ENCODE measurements at regions not wholly inside any gene's neighbourhood (a gene's known extent, or its start where the extent isn't known, plus 50 kb on each side); places are given as distances from the start of the nearest gene placed in this dataset.
"Not testable (repeated sequence)": the region's sequence is repeated elsewhere in the genome, so short reads cannot be mapped to it uniquely, and the experiment has no call there.

GRCh38 chr15:77883012-77883411 lies 194.5 kb downstream of the TBC1D2B start:
- not testable (repeated sequence) for TF ChIP-seq CTCF, EZH2 (IDR thresholded peaks at IDR 0.05)

All from neural progenitor cell (in vitro differentiated cells).